H9 (cell line): ENCODE measurements at regions not wholly inside any gene's neighbourhood (a gene's known extent, or its start where the extent isn't known, plus 50 kb on each side); places are given as distances from the start of the nearest gene placed in this dataset.

Experiments
- DNase-seq: peaks from one replicate; pipeline ENCODE4 v3.0.0-alpha.2; 2017
- H2AFZ ChIP-seq: one replicate; pipeline ENCODE4 v1.6.1; 2013; ENCODE audit warnings: mild to moderate bottlenecking, low read length, control low read depth, moderate library complexity
- H2AK5ac ChIP-seq: 2 replicates; pipeline ENCODE4 v1.6.1; 2013; ENCODE audit warnings: low read length, control low read depth, mixed read lengths; ENCODE audit not compliant: insufficient read length
- H2BK120ac ChIP-seq: one replicate; pipeline ENCODE4 v1.6.1; 2013; ENCODE audit warnings: low read depth, mild to moderate bottlenecking, low read length, control low read depth, inconsistent platforms; ENCODE audit not compliant: poor library complexity, severe bottlenecking
- H2BK12ac ChIP-seq: 2 replicates; pipeline ENCODE4 v1.6.1; 2013; ENCODE audit warnings: low read length, control low read depth, mixed read lengths, low read depth; ENCODE audit not compliant: insufficient read length
- H2BK15ac ChIP-seq: 2 replicates; pipeline ENCODE4 v1.6.1; 2013; ENCODE audit warnings: low read depth, low read length, control low read depth
- H2BK20ac ChIP-seq: one replicate; pipeline ENCODE4 v1.6.1; 2013; ENCODE audit warnings: low read depth, mild to moderate bottlenecking, low read length, control low read depth, inconsistent platforms; ENCODE audit not compliant: poor library complexity, severe bottlenecking
- H2BK5ac ChIP-seq: 2 replicates; pipeline ENCODE4 v1.6.1; 2013; ENCODE audit warnings: low read length, control low read depth, mixed read lengths; ENCODE audit not compliant: insufficient read length
- H3K14ac ChIP-seq: 2 replicates; pipeline ENCODE4 v1.6.1; 2013; ENCODE audit warnings: low read length, control low read depth; ENCODE audit not compliant: insufficient read depth
- H3K18ac ChIP-seq: 2 replicates; pipeline ENCODE4 v1.6.1; 2013; ENCODE audit warnings: low read depth, mild to moderate bottlenecking, mixed read lengths, low read length, control low read depth; ENCODE audit not compliant: insufficient read length
- H3K23ac ChIP-seq: 2 replicates; pipeline ENCODE4 v1.6.1; 2013; ENCODE audit warnings: low read length, control low read depth, mixed read lengths, low read depth; ENCODE audit not compliant: insufficient read length
- H3K23me2 ChIP-seq: 2 replicates; pipeline ENCODE4 v1.6.1; 2013; ENCODE audit warnings: low read depth, mild to moderate bottlenecking, mixed read lengths, low read length, control low read depth; ENCODE audit not compliant: insufficient read length, poor library complexity, severe bottlenecking
- H3K27ac ChIP-seq: 2 replicates; pipeline ENCODE4 v1.5.1; 2013; ENCODE audit warnings: low read length, control low read depth, mixed read lengths, low read depth; ENCODE audit not compliant: insufficient read length
- H3K27me3 ChIP-seq: 2 replicates; pipeline ENCODE4 v1.6.1; 2013; ENCODE audit warnings: low read length, control low read depth, inconsistent platforms; ENCODE audit not compliant: insufficient read depth
- H3K4ac ChIP-seq: 2 replicates; pipeline ENCODE4 v1.6.1; 2013; ENCODE audit warnings: low read depth, mild to moderate bottlenecking, control low read depth, inconsistent platforms, low read length, moderate library complexity
- H3K4me1 ChIP-seq: 2 replicates; pipeline ENCODE4 v1.6.1; 2013; ENCODE audit warnings: low read length, control low read depth, inconsistent platforms; ENCODE audit not compliant: insufficient read depth
- H3K4me2 ChIP-seq: 2 replicates; pipeline ENCODE4 v1.6.1; 2013; ENCODE audit warnings: low read length, control low read depth, mixed read lengths; ENCODE audit not compliant: insufficient read length, insufficient read depth
- H3K56ac ChIP-seq: 2 replicates; pipeline ENCODE4 v1.6.1; 2013; ENCODE audit warnings: low read depth, mild to moderate bottlenecking, mixed read lengths, low read length, control low read depth; ENCODE audit not compliant: insufficient read length
- H3K79me1 ChIP-seq: 2 replicates; pipeline ENCODE4 v1.6.1; 2013; ENCODE audit warnings: low read depth, mild to moderate bottlenecking, moderate library complexity, low read length, control low read depth, inconsistent platforms; ENCODE audit not compliant: insufficient read depth, poor library complexity, severe bottlenecking
- H3K79me2 ChIP-seq: 2 replicates; pipeline ENCODE4 v1.6.1; 2013; ENCODE audit warnings: low read length, control low read depth, inconsistent platforms; ENCODE audit not compliant: insufficient read depth
- H3K9ac ChIP-seq: 2 replicates; pipeline ENCODE4 v1.6.1; 2013; ENCODE audit warnings: low read length, control low read depth, mixed read lengths; ENCODE audit not compliant: insufficient read length; ENCODE audit errors: extremely low read depth
- H3K9me3 ChIP-seq: one replicate; pipeline ENCODE4 v1.6.1; 2013; ENCODE audit warnings: low read depth, low read length, inconsistent platforms; ENCODE audit not compliant: control insufficient read depth
- H3T11ph ChIP-seq: one replicate; pipeline ENCODE4 v1.6.1; 2013; ENCODE audit warnings: mild to moderate bottlenecking, low read length, control low read depth, inconsistent platforms
- H4K20me1 ChIP-seq: one replicate; pipeline ENCODE4 v1.6.1; 2013; ENCODE audit not compliant: control insufficient read depth, insufficient read length, insufficient read depth
- H4K5ac ChIP-seq: 2 replicates; pipeline ENCODE4 v1.6.1; 2013; ENCODE audit warnings: low read depth, mild to moderate bottlenecking, mixed read lengths, low read length, control low read depth; ENCODE audit not compliant: insufficient read length
- H4K8ac ChIP-seq: replicated peaks from 2 replicates; pipeline ENCODE4 v1.6.1; 2013; ENCODE audit warnings: low read length, control low read depth, mixed read lengths, low read depth; ENCODE audit not compliant: insufficient read length
- H4K91ac ChIP-seq: 2 replicates; pipeline ENCODE4 v1.6.1; 2013; ENCODE audit warnings: low read depth, mild to moderate bottlenecking, moderate library complexity, mixed read lengths, low read length, control low read depth; ENCODE audit not compliant: insufficient read length
- H3K27ac Mint-ChIP-seq, 3 experiments: 2 replicates in 2 of 3; 3 replicates in 1 of 3; pipeline ENCODE4 v1.8.0; 2020 to 2021; ENCODE audit warnings: mixed read lengths in 3 of 3, mild to moderate bottlenecking in 1 of 3, moderate library complexity in 1 of 3
- H3K27me3 Mint-ChIP-seq: 2 replicates; pipeline ENCODE4 v1.8.0; 2021; ENCODE audit warnings: low read depth, mild to moderate bottlenecking, moderate library complexity, mixed read lengths
- H3K36me3 Mint-ChIP-seq, 3 experiments: 2 replicates in 2 of 3; 3 replicates in 1 of 3; pipeline ENCODE4 v1.8.0; 2020 to 2021; ENCODE audit warnings: low read depth in 3 of 3, mixed read lengths in 3 of 3; ENCODE audit not compliant: insufficient read depth in 1 of 3
- H3K4me1 Mint-ChIP-seq, 2 experiments: 2 replicates each; pipeline ENCODE4 v1.8.0; 2020; ENCODE audit warnings: mixed read lengths in 2 of 2
- H3K4me3 Mint-ChIP-seq, 2 experiments: 2 replicates in 1 of 2; 3 replicates in 1 of 2; pipeline ENCODE4 v1.8.0; 2020 to 2021; ENCODE audit warnings: mild to moderate bottlenecking in 2 of 2, mixed read lengths in 2 of 2, moderate library complexity in 1 of 2
- H3K9me3 Mint-ChIP-seq, 2 experiments: 2 replicates in 1 of 2; 3 replicates in 1 of 2; pipeline ENCODE4 v1.8.0; 2020; ENCODE audit warnings: mild to moderate bottlenecking in 2 of 2, mixed read lengths in 2 of 2, moderate library complexity in 1 of 2
- CTCF ChIP-seq: fragments of 200-600 bp; sonication (generic); conservative IDR thresholded peaks from 3 replicates; pipeline ENCODE4 v1.8.0; 2021; ENCODE audit warnings: antibody characterized with exemption, mild to moderate bottlenecking
- WGBS: extraction: QIAGEN DNeasy Blood & Tissue Kit; methylation state at CpG from one replicate; pipeline ENCODE4 v1.1.7; 2013; ENCODE audit warnings: missing lambda C conversion rate, low lambda C conversion rate, mixed read lengths; ENCODE audit not compliant: insufficient read length; ENCODE audit errors: extremely low coverage; 5-methylcytosine and 5-hydroxymethylcytosine counted together

- H3K9me3 ChIP-seq: no peaks in the 10 kb centered on the region
- Mint-ChIP-seq H3K4me1 (peaks cover 0 to 7% of the 10 kb centered on the region in 2 experiments; a peak in 2 of 4 replicates), H3K27ac (no peak overlapping the region), H3K4me3 (no peak overlapping the region), H3K27me3 (peaks cover 1% of the 10 kb centered on the region), H3K36me3 (peaks cover 7 to 18% (median 15%) of the 10 kb centered on the region in 3 experiments; a peak in 6 of 7 replicates), H3K9me3 (peaks cover 20 to 23% of the 10 kb centered on the region in 2 experiments)
- no peak overlapping the region for H3K23ac ChIP-seq
- H2BK5ac ChIP-seq: no peak overlapping the region
- H3K79me1 ChIP-seq: no peaks in the 10 kb centered on the region
- H4K8ac ChIP-seq: no peak overlapping the region
- no peak overlapping the region for H3K14ac ChIP-seq
- H3K23me2 ChIP-seq: no peaks in the 10 kb centered on the region
- WGBS: no CpG with 5 or more reads among the region's 3 CpGs
- no peak overlapping the region for H2BK120ac ChIP-seq
- H2BK20ac ChIP-seq: no peak overlapping the region
- no peak overlapping the region for H3K18ac ChIP-seq
- no peak overlapping the region for H3T11ph ChIP-seq
- H3K56ac ChIP-seq: no peak overlapping the region
- no peak overlapping the region for H2AFZ ChIP-seq
- H3K27ac ChIP-seq: no peak overlapping the region
- H3K4me2 ChIP-seq: no peak overlapping the region
- H4K91ac ChIP-seq: no peak overlapping the region
- no peak overlapping the region for H3K9ac ChIP-seq
- no peaks in the 10 kb centered on the region for H3K27me3 ChIP-seq
- H4K5ac ChIP-seq: no peak overlapping the region
- no peak for TF ChIP-seq CTCF
- DNase-seq: no peak
- H2BK15ac ChIP-seq: no peak overlapping the region
- no peak overlapping the region for H2BK12ac ChIP-seq
- H2AK5ac ChIP-seq: no peak overlapping the region
- no peak overlapping the region for H3K4ac ChIP-seq
- no peaks in the 10 kb centered on the region for H3K79me2 ChIP-seq
- no peaks in the 10 kb centered on the region for H4K20me1 ChIP-seq
- H3K4me1 ChIP-seq: no peaks in the 10 kb centered on the region
These were observed 75.0 kb downstream of the THNSL2 start for GRCh38 chr2:88245109-88245508.
